ENCODE measurements at regions not wholly inside any gene's neighbourhood (a gene's known extent, or its start where the extent isn't known, plus 50 kb on each side); places are given as distances from the start of the nearest gene placed in this dataset.
A peak's percentile ranks its signal among the peaks of the same experiment; 100 is the strongest.
"Not testable (repeated sequence)": the region's sequence is repeated elsewhere in the genome, so short reads cannot be mapped to it uniquely, and the experiment has no call there.

DNA sequence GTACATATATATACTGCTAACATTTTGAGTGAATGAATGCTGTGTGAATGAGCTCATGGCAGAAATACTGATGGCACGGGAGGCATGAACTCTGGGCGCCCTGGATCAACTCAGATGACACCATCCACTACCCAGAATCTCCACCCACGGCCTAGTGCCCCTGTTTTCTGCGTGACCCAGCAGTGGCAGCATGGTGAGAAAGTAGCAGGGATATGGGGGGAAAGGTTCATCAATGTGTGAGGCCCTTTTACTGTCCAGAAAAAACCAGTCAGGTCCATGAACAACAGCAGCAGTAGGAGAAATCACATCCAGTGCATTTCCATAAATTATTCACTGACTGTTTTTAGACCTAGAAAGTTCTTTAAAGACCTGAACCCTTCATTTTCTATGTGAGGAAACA, 391.0 kb upstream of the NRP1 start:
- no peak for FAIRE-seq

DNA sequence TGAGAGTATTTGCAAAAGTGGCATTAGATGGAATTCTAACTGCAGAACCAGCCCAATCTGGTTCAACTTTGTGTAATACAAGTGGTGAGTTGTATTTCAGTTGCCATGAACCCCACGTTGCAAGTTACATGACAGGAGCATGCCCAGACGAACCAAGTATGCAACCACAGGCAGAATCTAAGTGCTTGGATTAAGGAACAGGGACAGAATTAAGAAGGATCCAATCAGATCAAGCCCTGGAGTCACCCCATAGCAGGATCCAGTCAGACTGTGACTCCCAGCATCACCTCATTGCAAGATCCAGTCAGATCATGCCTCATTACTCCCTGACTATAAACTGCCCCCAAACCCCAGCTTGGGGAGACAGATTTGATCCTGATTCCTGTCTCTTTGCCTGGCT, 388.7 kb upstream of the NRP1 start:
- no peak for FAIRE-seq

DNA sequence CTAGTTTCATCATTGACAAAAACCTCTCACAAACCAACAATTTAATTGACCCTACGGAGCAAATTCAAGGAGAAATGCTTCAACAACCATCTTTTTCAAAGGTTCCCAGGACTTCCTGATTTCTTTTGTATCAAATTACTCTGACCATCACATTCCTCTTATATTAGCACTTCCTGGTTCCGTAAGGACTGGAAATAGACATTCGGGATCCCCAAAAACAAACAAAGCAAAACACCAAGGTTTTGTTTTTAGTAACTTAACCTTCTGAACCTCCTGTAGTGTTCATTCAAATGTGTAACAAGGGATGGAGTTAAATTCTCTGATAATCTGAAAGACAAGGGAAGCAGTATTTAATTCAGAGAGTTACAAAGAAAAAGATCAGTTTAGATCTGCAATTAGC, 387.6 kb upstream of the NRP1 start:
- no peak for FAIRE-seq

DNA sequence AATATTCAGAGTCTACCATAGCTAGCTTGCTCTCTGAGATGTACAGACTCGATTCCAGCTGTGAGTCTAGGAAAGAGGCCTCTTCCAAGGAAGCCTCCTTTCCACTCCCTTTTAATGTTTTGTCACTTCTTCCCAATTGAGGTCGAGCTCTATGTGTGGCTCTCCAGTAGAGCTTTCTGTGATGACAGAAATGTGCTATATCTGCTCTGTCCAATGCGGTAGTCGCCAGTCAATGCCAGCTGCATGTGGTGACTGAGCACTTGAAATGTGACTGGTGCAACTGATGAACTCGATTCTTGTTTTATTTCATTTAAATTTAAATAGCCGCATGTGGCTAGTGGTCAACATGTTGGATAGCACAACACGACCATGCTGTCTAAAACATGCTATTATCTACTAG, 387.0 kb upstream of the NRP1 start:
- FAIRE-seq = no peak

DNA sequence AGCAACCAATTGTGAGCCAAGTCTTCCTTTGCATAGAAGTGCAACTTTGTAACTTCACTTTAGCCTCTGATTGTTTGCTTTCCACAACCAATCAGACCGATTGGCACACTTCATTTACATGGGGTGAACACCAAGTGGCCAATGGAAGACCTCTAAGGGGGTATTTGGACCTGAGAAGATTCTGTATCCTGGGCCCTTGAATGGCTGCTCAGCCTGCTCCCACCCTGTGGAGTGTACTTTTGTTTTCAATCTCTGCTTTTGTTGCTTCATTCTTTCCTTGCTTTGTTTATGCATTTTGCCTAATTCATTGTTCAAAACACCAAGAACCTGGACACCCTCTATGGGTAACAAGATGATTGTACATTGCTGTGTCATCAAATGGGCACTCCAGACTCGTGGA, 385.7 kb upstream of the NRP1 start:
- FAIRE-seq = no peak

DNA sequence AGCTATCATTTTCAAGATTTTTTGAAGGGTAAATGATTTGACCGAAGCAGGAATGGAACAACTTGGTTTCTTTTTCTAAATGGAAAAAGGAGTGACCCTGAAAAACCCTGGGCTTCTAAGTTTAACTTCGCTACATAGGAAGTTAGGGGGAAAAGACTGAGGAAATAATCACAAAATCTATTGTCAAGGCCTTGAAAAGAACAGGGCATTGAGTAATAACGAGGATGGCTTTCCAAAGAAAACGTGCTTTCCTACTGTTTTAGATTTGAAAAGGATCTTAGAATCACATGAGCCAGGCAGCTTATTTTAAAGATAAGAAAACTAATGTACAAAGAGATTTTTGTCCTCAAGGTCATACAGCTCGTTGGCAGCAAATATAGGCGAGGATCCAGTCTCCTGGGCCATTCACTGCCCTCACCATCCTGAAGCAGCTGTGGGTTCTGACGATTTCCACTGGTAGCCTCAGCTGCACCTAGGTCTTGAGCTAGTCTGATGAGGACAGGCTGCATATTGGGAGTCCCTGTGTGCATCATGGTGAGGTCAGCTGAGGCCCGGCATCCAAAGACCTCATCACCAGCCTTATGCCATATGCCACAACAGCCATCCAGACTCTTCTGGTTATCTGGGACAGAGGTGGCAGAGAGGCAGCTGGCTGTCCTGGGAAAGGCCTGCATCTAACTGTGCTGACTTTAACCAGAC, 384.7 kb upstream of the NRP1 start:
- no peak for FAIRE-seq

DNA sequence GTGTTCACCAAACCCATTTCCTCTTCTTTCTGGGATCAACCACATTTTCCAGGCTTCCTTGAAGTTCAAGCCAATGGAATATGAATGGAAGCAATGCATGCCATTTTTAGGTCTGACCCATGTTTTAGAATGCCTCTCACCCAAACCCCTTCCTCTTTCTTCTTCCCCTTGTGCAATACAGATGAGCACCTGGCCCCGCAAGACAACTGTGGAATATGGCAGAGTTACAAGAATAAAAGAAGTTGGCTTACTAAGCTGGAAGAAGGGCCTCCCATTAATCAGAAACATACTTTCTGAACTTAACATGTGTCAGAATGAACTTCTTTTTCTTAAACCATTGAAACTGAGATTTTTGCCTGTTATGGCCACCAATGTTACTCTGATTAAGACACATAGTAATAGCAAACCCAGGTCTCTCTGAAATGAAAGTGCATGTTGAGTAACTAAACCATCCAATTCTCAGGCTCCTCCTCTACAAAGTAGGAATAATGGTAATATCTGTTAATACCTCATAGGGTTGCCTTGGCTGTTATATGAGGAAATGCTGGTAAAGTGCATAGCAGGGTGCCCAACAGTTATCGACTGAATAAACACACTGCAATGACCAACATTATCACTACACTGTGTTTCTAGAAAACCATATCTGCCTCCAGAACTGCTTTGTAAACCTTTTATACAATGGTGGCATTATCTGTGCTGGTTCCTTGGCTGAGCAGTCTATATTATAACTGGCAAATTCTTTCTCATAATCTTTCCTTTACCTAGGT, 382.2 kb upstream of the NRP1 start:
- FAIRE-seq = no peak

DNA sequence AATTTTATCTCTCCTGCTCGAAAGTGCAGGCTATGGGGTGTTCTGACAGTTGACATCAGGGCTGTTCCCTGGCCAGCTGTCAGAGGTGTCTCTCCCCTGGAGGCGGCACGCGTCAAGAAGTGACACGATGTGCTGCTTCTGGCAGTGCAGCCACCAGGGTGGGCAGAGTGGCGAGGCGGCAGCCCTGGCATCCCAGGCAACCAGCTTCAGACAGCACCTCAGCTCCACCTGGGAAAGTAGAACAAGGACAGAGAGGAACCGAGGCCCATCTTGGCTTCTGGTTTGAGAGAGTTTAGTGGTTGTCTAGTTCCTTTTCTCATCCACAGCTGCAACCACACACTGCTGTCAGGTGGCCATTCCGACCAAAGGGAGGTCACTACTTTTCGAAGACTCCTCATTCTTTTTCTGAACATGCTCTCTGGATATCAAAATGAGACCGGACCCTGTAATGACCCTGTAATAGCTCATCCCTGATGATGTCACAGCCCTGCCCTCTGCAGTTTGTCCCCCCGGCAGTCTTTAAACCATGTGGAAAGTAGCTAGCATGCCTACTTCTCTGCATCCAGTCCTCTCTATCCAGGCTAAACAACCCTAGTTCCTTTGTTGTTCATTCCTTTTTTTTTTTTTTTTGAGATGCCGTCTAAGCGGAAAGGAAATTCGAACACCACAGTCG, 381.0 kb upstream of the NRP1 start:
- no peak for FAIRE-seq

DNA sequence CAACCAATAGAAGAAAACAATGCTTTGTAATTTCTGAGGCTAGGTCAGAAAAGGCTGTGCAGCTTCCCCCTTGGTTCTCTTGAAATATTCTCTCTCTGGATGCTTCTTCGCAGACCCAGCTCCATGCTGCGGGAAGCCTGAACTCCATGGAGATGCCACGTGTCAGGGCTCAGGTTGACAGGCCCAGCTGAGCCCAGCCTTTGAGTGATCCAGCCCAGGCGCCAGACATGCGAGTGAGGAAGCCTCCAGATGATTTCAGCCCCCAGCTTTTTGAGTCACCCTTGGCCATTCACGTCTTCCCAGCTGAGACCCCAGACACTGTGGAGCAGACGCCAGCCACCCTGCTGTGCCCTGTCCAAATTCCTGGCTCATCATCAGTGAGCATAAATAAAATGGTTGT, 378.4 kb upstream of the NRP1 start:
- FAIRE-seq = no peak

DNA sequence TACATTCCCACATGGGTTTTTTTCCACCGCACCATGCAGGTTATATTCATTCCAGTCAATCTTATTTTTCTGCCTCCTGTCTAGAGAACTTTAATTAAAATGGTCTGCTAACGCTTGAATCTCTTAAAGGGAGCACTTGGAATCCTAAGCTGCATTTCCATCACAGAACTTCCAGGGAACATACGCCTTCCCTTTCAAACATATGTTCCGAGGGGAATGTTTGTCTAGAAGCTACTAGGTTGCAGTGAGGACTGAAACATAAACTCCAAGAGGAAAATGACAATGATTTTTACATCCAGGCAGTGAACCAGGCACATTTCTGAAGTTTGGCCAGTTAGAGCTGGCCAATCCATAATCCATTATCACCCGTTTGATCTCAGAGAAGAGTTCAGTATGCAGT, 375.5 kb upstream of the NRP1 start:
- no peak for FAIRE-seq

DNA sequence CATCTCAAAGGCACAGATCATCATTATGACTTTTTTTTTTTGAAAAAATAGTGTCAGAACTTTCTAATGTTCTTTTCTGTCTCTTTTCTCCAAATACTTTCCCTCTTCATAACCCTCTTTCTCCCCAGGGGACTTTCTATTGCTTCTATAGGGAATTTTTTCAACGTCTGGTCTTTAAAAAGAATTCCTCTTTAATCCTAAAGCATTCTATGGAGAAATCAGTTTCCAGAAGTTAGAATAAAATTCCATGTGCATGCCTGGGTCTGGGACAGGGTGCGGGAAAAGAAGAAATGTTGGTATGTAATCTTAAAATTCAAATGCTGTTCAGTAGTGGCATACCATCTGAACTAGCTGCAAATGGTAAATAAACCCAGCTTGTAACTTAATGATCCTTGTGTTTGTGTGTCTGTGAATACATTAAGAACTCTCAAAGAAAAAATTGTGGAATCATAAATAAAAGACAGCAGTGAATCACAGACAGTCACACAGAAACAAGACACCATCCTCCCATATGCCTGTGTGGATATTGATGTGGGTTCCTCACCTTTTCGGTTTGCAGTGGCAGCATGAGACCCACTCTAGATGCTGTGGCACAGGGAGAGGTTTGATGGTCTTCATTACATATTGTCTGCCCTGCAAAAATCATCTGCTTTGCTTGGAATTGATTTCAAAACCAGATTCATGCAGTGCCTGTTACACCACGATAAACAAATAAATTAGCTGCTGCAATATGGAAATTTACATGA, 374.7 kb upstream of the NRP1 start:
- FAIRE-seq = no peak

DNA sequence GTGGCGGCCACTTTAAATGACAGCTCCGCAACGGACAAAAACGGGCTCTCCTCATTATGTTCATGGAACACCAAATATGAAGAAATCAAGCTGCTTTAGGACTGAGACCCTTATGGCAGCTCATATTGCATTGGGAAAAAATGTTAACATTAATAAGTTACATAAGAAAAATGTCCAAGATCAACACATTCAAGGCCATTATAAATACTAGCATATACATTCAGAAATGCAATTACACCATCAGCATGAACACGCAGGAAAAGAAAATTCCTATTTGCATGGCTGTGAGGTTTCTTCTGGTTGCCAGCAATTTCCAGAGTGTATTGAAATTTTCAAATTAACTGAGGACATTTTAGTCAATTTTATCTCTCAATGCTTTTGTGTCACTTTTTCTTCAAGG, 374.1 kb upstream of the NRP1 start:
- no peak for FAIRE-seq

DNA sequence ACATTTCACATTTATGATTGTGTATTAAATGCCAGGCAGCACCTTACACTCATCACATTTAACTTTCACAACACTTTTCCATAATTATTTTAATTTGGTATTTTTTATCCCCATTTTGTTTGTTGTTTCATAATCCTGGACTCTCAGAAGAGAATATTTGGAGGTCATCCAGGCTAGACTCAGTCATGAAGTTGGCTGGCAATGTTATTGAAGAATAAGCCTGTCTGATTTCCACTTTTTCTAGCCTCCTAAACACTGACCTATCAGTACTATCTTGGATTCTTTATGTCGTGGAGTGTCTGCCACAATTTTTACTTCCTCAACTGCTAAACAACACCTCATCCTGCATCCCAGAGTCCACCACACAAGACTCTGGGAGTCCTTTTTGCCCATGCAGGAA, 372.3 kb upstream of the NRP1 start:
- FAIRE-seq = no peak

DNA sequence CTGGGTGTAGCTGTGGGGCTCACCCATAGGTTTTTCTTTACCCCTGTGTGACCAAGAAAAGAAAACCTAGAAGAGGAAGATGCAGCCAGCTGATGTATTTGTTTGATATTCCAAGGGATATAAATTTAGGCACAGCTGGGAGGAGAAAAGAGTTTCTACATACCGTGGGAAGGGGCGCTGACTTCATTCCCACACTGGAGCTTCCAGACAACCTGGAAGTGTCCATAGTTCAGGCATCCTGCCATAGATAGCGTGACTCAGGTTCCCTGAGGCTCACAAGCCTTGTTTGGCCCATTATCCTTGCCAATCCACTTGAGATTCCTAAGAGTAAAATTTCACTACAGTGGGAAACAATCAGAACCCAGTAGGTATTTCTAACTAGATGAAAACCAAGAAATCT, 371.7 kb upstream of the NRP1 start:
- FAIRE-seq = no peak

DNA sequence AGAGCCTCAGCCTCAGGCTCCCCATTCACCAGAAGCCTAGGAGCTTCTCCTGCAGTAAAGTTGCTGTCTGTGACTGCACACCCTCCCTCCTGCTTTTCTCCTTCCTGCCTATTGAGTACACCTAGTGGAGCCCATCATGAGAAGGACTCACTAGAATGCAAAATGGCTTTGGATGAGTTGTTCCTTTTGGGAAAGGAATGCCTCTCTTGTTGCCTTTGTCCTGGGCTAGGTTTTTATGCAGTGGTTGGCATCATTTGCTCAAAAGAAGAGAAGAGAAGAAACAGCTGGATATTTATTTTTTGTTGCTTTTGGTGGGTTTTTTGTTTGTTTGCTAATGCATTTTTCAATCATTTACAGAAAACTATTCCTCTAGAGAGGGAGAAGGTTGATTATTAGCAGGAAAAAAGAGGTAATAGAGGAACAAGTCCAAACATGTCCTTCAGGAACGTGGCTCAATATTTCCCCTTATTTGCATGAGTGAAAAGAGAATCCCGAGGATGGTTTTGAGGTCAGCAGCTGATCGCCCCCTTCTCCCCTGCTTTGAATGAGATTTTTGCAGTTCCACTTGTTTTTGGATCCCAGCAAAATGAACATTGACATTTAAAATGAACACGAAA, 369.9 kb upstream of the NRP1 start:
- FAIRE-seq = no peak

DNA sequence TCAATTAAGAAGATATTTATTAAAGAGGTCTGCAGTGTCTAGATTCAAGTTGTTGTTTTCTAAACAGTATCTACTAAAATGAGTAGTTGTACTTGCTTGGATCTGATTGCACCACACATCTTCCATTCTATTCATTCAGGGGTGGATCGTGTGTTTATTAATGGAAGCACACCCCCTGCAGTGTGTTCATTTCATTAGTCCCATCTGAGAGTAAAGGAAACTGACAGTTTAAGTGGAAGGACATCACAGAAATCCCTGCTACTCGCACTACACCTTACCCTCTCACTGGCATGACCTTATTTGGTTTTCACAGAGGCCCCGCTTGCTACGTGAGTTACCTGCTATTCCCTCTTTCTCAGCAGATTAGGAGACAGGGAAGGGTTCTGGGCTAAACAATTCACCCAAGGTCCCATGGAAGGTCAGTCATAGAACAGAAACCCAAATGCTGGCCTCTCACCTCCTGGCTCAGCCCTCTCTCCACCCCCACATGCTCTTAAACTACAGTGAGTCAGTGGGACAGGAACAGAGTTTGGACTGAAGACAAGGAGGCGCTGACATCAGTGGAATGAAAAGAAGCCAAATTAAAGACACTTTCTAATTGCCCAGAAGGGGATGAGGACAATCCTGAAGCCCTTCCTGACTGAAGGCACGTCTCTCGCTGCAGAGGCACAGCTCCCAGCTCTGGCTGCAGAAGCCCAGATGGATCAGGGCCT, 369.2 kb upstream of the NRP1 start:
- no peak for FAIRE-seq

DNA sequence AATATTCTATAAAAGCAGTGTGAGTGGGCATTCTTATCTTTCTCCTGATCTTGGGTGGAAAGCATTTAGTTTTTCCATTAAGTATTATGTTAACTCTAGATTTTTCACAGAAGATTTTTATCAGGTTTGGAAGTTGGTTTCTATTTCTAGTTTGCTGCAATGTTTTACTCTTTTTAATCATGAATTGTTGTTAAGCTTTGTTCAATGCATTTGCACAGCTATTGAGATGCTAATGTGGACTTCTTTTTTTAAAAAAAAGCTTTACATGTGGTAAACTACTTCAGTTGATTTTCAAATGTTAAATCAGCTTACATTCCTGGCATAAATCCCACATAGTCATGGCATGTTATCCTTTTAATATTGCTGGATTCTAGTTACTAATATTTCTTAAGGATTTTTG, 363.6 kb upstream of the NRP1 start:
- FAIRE-seq = no peak

DNA sequence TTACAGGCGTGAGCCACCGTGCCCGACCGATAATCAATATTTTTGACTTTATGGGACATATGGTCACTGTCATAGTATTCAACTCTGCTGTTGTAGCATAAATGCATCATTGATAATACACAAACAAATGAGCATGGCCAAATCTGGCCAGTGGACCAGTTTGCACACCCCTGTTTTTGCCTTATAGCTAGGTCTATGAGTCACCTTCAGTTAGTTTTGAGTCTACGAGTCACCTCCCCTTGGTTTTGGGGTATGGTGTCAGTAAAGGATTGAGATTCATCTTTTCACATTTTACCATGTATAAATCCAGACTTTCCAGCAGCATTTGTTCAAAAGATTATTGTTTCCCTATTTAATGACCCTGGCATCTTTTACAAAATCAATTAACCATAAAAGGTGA, 362.5 kb upstream of the NRP1 start:
- FAIRE-seq = no peak

DNA sequence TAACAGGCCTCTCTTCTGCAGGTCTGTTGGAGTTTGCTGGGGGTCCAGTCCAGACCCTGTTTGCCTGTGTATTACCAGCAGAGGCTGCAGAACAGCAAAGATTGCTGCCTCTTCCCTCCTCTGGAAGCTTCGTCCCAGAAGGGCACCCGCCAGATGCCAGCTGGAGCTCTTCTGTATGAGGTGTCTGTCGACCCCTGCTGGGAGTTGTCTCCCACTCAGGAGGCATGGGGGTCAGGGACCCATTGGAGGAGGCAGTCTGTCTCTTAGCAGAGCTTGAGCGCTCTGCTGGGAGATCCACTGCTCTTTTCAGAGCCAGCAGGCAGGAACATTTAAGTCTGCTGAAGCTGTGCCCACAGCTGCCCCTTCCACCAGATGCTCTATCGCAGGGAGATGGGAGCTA, 361.1 kb upstream of the NRP1 start:
- no peak for FAIRE-seq

DNA sequence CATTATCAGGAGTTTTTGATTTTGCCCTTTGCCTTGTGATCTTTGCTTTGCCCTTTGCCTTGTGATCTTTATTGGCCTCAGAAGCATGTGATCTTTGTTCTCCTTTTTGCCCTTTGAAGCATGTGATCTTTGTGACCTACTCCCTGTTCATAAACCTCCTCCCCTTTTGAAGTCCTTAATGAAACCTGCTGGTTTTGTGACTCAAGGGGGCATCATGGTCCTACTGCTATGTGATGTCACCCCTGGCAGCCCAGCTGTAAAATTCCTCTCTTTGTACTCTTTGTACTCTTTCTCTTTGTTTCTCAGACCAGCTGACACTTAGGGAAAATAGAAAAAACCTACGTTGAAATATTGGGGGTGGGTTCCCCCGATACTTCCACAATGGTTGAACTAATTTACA, 356.1 kb upstream of the NRP1 start:
- not testable (repeated sequence) for FAIRE-seq

DNA sequence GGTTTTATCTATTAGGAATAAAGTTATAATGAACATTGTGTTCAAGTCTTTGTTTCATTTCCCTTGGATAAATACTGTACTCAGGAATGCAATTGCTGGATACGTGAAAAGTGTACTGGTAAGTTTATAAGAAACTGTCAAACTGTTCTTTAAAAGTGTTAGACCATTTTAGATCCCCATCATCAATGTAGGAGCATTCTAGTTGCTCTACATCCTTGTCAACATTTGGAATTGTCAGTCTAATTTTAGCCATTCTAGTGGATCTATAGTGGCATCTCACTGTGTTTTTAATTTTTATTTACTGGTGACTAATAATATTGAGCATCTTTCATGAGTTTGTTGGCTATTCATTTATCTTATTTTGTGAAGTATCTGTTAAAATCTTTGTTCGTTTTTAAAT, 354.0 kb upstream of the NRP1 start:
- peak; percentile 74 for FAIRE-seq

DNA sequence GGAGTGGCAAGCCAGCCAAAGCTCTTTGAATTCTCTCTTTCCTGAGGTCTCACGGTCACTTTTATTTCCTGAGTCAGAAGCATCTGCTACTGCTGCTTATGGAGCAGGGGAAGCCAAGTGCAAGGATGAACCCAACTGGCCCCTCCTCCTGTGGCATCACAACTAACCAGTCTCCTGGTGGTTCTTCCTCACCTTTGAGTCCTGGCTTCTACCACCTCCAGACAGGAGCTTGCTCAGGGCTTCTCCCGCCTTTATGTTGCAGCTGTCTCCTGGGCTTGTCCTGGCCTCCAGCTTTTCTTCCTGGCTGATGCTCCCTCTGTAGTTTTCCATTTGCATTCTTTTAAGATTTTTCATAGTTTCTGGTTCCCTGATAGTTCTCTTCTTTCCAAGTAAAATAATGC, 349.7 kb upstream of the NRP1 start:
- FAIRE-seq = no peak

All from islet of Langerhans (tissue), 1 donor.